AG04450 (cell line): ENCODE measurements at regions not wholly inside any gene's neighbourhood (a gene's known extent, or its start where the extent isn't known, plus 50 kb on each side); places are given as distances from the start of the nearest gene placed in this dataset.

Source experiments
- CTCF ChIA-PET: fragments of 300-600, 350-600 bp; formaldehyde crosslinking; extraction: SDS; loops from one replicate; lab custom pipeline; 2022; ENCODE audit warnings: antibody characterized with exemption, inconsistent platforms; lab: Charles Lee
- POLR2A ChIA-PET: fragments of 350-600 bp; formaldehyde crosslinking; extraction: SDS; loops from one replicate; lab custom pipeline; 2021; ENCODE audit warnings: antibody characterized with exemption, inconsistent platforms; lab: Yijun Ruan, JAX
- DNase-seq: peaks from one replicate; pipeline ENCODE4 v3.0.0-alpha.2; 2011; ENCODE audit warnings: low read depth, low spot score
- H3K27ac ChIP-seq: one replicate; pipeline ENCODE4 v1.5.1; 2012; ENCODE audit warnings: low read depth, low read length, control low read depth
- H3K27me3 ChIP-seq: one replicate; pipeline ENCODE4 v1.6.0; 2012; ENCODE audit warnings: low read length; ENCODE audit not compliant: control insufficient read depth, insufficient read depth
- H3K4me3 ChIP-seq: 2 replicates; pipeline ENCODE4 v1.5.1; 2011; ENCODE audit warnings: mild to moderate bottlenecking, low read depth, low read length, control low read depth
- H3K9me3 ChIP-seq: 2 replicates; pipeline ENCODE4 v1.5.1; 2012; ENCODE audit warnings: low read length; ENCODE audit not compliant: control insufficient read depth, insufficient read depth
- TF ChIP-seq, protein P1 (sequence below): IDR thresholded peaks from 2 replicates; pipeline ENCODE4 v1.5.1; 2011; ENCODE audit warnings: low read depth, low read length, control low read depth, inconsistent platforms

DNA sequence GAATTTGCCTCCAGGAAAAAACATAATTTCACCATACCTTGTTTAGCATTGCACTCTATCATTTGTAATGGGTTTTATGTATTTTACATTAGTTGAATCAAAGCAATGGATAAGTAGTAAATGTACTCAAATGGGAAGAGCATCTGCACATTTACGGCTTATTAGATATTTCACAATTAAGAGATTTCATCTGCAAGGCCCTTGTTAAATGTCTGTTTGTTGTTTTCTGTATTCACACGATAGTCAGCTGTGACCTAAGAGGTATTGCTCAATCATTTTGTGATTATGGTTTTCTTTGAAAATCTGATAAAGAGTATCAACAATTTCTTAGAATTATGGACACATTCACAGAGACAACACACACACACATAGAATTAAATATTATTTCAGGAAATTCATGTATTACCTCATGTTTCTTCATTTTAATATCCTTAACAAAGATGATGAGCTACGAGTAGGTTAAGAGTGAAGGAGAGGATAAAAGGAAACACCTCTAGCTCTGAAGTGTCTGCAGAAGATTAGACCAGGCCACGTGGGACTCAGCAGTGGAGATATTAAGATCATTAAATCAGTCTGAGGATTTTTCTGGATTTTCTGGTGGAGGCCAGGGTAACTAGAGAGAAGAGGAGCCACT lies 121.9 kb upstream of the POU1F1 start:
- ChIA-PET POLR2A (no interaction called here), CTCF (no interaction called here)
- no peak overlapping the region for H3K4me3 ChIP-seq
- H3K9me3 ChIP-seq: no peaks in the 10 kb centered on the region
- DNase-seq: no peak
- H3K27ac ChIP-seq: no peak overlapping the region
- H3K27me3 ChIP-seq: no peaks in the 10 kb centered on the region
- TF ChIP-seq, protein P1, sequence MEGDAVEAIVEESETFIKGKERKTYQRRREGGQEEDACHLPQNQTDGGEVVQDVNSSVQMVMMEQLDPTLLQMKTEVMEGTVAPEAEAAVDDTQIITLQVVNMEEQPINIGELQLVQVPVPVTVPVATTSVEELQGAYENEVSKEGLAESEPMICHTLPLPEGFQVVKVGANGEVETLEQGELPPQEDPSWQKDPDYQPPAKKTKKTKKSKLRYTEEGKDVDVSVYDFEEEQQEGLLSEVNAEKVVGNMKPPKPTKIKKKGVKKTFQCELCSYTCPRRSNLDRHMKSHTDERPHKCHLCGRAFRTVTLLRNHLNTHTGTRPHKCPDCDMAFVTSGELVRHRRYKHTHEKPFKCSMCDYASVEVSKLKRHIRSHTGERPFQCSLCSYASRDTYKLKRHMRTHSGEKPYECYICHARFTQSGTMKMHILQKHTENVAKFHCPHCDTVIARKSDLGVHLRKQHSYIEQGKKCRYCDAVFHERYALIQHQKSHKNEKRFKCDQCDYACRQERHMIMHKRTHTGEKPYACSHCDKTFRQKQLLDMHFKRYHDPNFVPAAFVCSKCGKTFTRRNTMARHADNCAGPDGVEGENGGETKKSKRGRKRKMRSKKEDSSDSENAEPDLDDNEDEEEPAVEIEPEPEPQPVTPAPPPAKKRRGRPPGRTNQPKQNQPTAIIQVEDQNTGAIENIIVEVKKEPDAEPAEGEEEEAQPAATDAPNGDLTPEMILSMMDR: no peak

DNA sequence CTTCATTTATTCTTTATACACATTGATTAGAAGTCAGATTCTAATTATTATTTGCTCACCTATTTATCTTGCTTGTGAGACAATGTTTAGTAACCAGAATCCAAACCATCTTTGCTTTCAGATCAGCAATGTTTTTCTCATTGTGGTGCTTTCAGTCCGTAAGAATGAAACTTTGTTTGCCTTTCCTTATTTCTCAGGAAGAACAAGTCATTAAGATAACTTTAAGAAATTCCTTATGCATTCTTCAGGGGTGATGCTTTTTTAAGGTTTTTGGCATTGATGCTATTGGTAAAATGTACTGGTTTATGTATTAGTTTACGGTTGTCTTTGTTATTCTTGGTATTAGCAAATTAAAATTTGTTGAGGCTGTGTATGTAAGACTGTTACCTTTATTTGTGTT lies 120.8 kb upstream of the POU1F1 start:
- DNase-seq: no peak
- H3K27ac ChIP-seq: no peak overlapping the region

DNA sequence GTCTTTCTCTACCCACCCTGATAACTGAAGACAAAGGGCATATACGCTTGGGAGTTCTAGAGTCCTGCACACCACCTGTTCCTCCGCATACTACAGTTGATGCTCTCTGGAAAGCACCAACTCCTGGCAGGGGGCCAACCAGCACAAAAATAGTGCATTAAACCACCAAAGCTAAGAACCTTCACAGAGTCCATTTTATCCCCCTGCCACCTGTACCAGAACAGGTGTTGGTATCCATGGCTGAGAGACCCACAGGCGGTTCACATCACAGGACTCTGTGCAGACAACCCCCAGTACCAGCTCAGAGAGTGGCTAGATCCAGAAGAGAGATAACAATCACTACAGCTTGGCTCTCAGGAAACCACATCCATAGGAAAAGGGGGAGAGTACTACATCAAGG lies 114.4 kb upstream of the POU1F1 start:
- ChIA-PET POLR2A (no interaction called here), CTCF (interaction anchor here (1.2 kb wide), 1 partner anchor 40 kb away, joined by 4 read pairs; no protein-coding TSS in a partner anchor)
- no peaks in the 10 kb centered on the region for H3K27me3 ChIP-seq
- H3K27ac ChIP-seq: no peak overlapping the region
- no peak overlapping the region for H3K4me3 ChIP-seq
- no peaks in the 10 kb centered on the region for H3K9me3 ChIP-seq
- TF ChIP-seq, protein P1: no peak
- no peak for DNase-seq

More for the DNA sequence above, 120.8 kb upstream of the POU1F1 start:
- ChIA-PET CTCF (no interaction called here), POLR2A (no interaction called here)
- TF ChIP-seq, protein P1: no peak
- Histone ChIP-seq H3K27me3 (no peaks in the 10 kb centered on the region), H3K4me3 (no peak overlapping the region), H3K9me3 (no peaks in the 10 kb centered on the region)

DNA sequence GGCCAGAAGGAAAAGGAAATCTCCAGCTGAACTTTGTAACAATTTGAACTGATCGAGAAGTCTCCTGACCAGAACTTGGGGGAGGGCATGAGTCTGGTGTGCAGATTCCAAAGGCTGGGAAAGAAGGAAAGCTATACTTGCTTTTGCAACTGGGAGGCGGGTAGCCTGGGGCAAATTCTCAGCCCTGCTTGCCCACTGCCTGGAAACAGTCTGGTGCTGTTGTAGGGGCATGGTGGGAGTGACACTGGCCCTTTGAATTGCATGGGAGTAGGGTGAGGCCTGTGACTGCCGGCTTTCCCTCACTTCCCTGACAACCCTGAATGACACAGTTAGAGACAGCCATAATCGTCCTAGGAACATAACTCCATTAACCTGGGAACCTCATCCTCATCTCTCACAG lies 114.0 kb upstream of the POU1F1 start:
- TF ChIP-seq, protein P1: no peak
- POLR2A ChIA-PET: no interaction called here
- CTCF ChIA-PET: interaction anchor here (1.2 kb wide), 1 partner anchor 40 kb away, joined by 4 read pairs; no protein-coding TSS in a partner anchor
- H3K27me3 ChIP-seq: no peaks in the 10 kb centered on the region
- no peak for DNase-seq
- no peaks in the 10 kb centered on the region for H3K9me3 ChIP-seq
- H3K4me3 ChIP-seq: no peak overlapping the region
- no peak overlapping the region for H3K27ac ChIP-seq

DNA sequence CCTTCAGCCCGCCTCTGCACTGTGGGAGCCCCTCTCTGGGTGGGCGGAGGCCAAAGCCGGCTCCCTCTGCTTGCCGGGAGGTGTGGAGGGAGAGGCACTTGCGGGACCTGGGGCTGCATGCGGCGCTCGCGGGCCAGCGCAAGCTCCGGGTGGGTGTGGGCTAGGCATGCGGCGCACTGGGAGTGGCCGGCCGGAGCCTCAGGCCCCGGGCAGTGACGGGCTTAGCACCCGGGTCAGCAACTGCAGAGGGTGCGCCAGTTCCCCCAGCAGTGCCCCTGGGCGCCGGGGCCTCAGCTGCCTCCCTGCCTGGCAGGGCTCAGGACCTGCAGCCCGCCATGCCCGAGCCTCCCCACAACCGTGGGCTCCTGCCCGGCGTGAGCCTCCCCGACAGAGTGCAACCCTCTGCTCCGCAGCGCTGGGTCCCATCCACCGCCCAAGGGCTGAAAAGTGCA lies 98.9 kb upstream of the POU1F1 start:
- DNase-seq: no peak
- TF ChIP-seq, protein P1: no peak
- H3K27me3 ChIP-seq: no peaks in the 10 kb centered on the region
- peaks cover 7% of the 10 kb centered on the region; the same call in 1 of the 2 replicates for H3K9me3 ChIP-seq
- POLR2A ChIA-PET: no interaction called here
- CTCF ChIA-PET: interaction anchor here (0.6 to 1.0 kb wide), 2 partner anchors 24 to 77 kb away, joined by 3 read pairs; no protein-coding TSS in a partner anchor
- no peak overlapping the region for H3K4me3 ChIP-seq
- no peak overlapping the region for H3K27ac ChIP-seq
